ENCODE measurements at regions not wholly inside any gene's neighbourhood (a gene's known extent, or its start where the extent isn't known, plus 50 kb on each side); places are given as distances from the start of the nearest gene placed in this dataset.

GRCh38 chr1:56390232-56390867 is 189.0 kb downstream of the PLPP3 start:
- no peak for DNase-seq

- DNase-seq: no peak
Observed at GRCh38 chr1:56389813-56390212, 189.6 kb downstream of the PLPP3 start.

GRCh38 chr1:56387071-56387740 is 192.2 kb downstream of the PLPP3 start:
- DNase-seq: no peak

GRCh38 chr1:56385314-56385713 is 194.0 kb downstream of the PLPP3 start:
- DNase-seq: peak; percentile 31

- DNase-seq: no peak
Observed at GRCh38 chr1:56382929-56383328, 196.4 kb downstream of the PLPP3 start.

GRCh38 chr1:56380531-56380930 is 198.8 kb downstream of the PLPP3 start:
- no peak for DNase-seq

GRCh38 chr1:56378341-56379070 is 200.9 kb downstream of the PLPP3 start:
- no peak for DNase-seq

GRCh38 chr1:56377431-56377830 is 201.9 kb downstream of the PLPP3 start:
- DNase-seq: no peak

GRCh38 chr1:56376188-56376984 is 203.0 kb downstream of the PLPP3 start:
- no peak for DNase-seq

GRCh38 chr1:56375326-56375804 is 204.0 kb downstream of the PLPP3 start:
- no peak for DNase-seq

- DNase-seq: no peak
Observed at GRCh38 chr1:56374026-56374974, 205.1 kb downstream of the PLPP3 start.

- no peak for DNase-seq
Observed at GRCh38 chr1:56370513-56370912, 208.8 kb downstream of the PLPP3 start.

- no peak for DNase-seq
Observed at GRCh38 chr1:56363007-56363770, 216.2 kb downstream of the PLPP3 start.

- DNase-seq: no peak
Observed at GRCh38 chr1:56360021-56360420, 219.3 kb downstream of the PLPP3 start.

GRCh38 chr1:56359056-56359455 is 220.3 kb downstream of the PLPP3 start:
- no peak for DNase-seq

GRCh38 chr1:56357927-56358690 is 221.3 kb downstream of the PLPP3 start:
- peak; percentile 66 for DNase-seq

GRCh38 chr1:56356376-56356990 is 222.9 kb downstream of the PLPP3 start:
- no peak for DNase-seq

- DNase-seq: no peak
Observed at GRCh38 chr1:56355918-56356317, 223.4 kb downstream of the PLPP3 start.

GRCh38 chr1:56355422-56355821 is 223.9 kb downstream of the PLPP3 start:
- DNase-seq: no peak

GRCh38 chr1:56345831-56346230 is 233.5 kb downstream of the PLPP3 start:
- peak; percentile 23 for DNase-seq
